H9 (cell line): ENCODE measurements at regions not wholly inside any gene's neighbourhood (a gene's known extent, or its start where the extent isn't known, plus 50 kb on each side); places are given as distances from the start of the nearest gene placed in this dataset.

Experiments
- DNase-seq: peaks from one replicate; pipeline ENCODE4 v3.0.0-alpha.2; 2017
- H2AFZ ChIP-seq: one replicate; pipeline ENCODE4 v1.6.1; 2013; ENCODE audit warnings: mild to moderate bottlenecking, low read length, control low read depth, moderate library complexity
- H2AK5ac ChIP-seq: 2 replicates; pipeline ENCODE4 v1.6.1; 2013; ENCODE audit warnings: low read length, control low read depth, mixed read lengths; ENCODE audit not compliant: insufficient read length
- H2BK120ac ChIP-seq: one replicate; pipeline ENCODE4 v1.6.1; 2013; ENCODE audit warnings: low read depth, mild to moderate bottlenecking, low read length, control low read depth, inconsistent platforms; ENCODE audit not compliant: poor library complexity, severe bottlenecking
- H2BK12ac ChIP-seq: 2 replicates; pipeline ENCODE4 v1.6.1; 2013; ENCODE audit warnings: low read length, control low read depth, mixed read lengths, low read depth; ENCODE audit not compliant: insufficient read length
- H2BK15ac ChIP-seq: 2 replicates; pipeline ENCODE4 v1.6.1; 2013; ENCODE audit warnings: low read depth, low read length, control low read depth
- H2BK20ac ChIP-seq: one replicate; pipeline ENCODE4 v1.6.1; 2013; ENCODE audit warnings: low read depth, mild to moderate bottlenecking, low read length, control low read depth, inconsistent platforms; ENCODE audit not compliant: poor library complexity, severe bottlenecking
- H2BK5ac ChIP-seq: 2 replicates; pipeline ENCODE4 v1.6.1; 2013; ENCODE audit warnings: low read length, control low read depth, mixed read lengths; ENCODE audit not compliant: insufficient read length
- H3K14ac ChIP-seq: 2 replicates; pipeline ENCODE4 v1.6.1; 2013; ENCODE audit warnings: low read length, control low read depth; ENCODE audit not compliant: insufficient read depth
- H3K18ac ChIP-seq: 2 replicates; pipeline ENCODE4 v1.6.1; 2013; ENCODE audit warnings: low read depth, mild to moderate bottlenecking, mixed read lengths, low read length, control low read depth; ENCODE audit not compliant: insufficient read length
- H3K23ac ChIP-seq: 2 replicates; pipeline ENCODE4 v1.6.1; 2013; ENCODE audit warnings: low read length, control low read depth, mixed read lengths, low read depth; ENCODE audit not compliant: insufficient read length
- H3K23me2 ChIP-seq: 2 replicates; pipeline ENCODE4 v1.6.1; 2013; ENCODE audit warnings: low read depth, mild to moderate bottlenecking, mixed read lengths, low read length, control low read depth; ENCODE audit not compliant: insufficient read length, poor library complexity, severe bottlenecking
- H3K27ac ChIP-seq: 2 replicates; pipeline ENCODE4 v1.5.1; 2013; ENCODE audit warnings: low read length, control low read depth, mixed read lengths, low read depth; ENCODE audit not compliant: insufficient read length
- H3K27me3 ChIP-seq: 2 replicates; pipeline ENCODE4 v1.6.1; 2013; ENCODE audit warnings: low read length, control low read depth, inconsistent platforms; ENCODE audit not compliant: insufficient read depth
- H3K4ac ChIP-seq: 2 replicates; pipeline ENCODE4 v1.6.1; 2013; ENCODE audit warnings: low read depth, mild to moderate bottlenecking, control low read depth, inconsistent platforms, low read length, moderate library complexity
- H3K4me1 ChIP-seq: 2 replicates; pipeline ENCODE4 v1.6.1; 2013; ENCODE audit warnings: low read length, control low read depth, inconsistent platforms; ENCODE audit not compliant: insufficient read depth
- H3K4me2 ChIP-seq: 2 replicates; pipeline ENCODE4 v1.6.1; 2013; ENCODE audit warnings: low read length, control low read depth, mixed read lengths; ENCODE audit not compliant: insufficient read length, insufficient read depth
- H3K56ac ChIP-seq: 2 replicates; pipeline ENCODE4 v1.6.1; 2013; ENCODE audit warnings: low read depth, mild to moderate bottlenecking, mixed read lengths, low read length, control low read depth; ENCODE audit not compliant: insufficient read length
- H3K79me1 ChIP-seq: 2 replicates; pipeline ENCODE4 v1.6.1; 2013; ENCODE audit warnings: low read depth, mild to moderate bottlenecking, moderate library complexity, low read length, control low read depth, inconsistent platforms; ENCODE audit not compliant: insufficient read depth, poor library complexity, severe bottlenecking
- H3K79me2 ChIP-seq: 2 replicates; pipeline ENCODE4 v1.6.1; 2013; ENCODE audit warnings: low read length, control low read depth, inconsistent platforms; ENCODE audit not compliant: insufficient read depth
- H3K9ac ChIP-seq: 2 replicates; pipeline ENCODE4 v1.6.1; 2013; ENCODE audit warnings: low read length, control low read depth, mixed read lengths; ENCODE audit not compliant: insufficient read length; ENCODE audit errors: extremely low read depth
- H3K9me3 ChIP-seq: one replicate; pipeline ENCODE4 v1.6.1; 2013; ENCODE audit warnings: low read depth, low read length, inconsistent platforms; ENCODE audit not compliant: control insufficient read depth
- H3T11ph ChIP-seq: one replicate; pipeline ENCODE4 v1.6.1; 2013; ENCODE audit warnings: mild to moderate bottlenecking, low read length, control low read depth, inconsistent platforms
- H4K20me1 ChIP-seq: one replicate; pipeline ENCODE4 v1.6.1; 2013; ENCODE audit not compliant: control insufficient read depth, insufficient read length, insufficient read depth
- H4K5ac ChIP-seq: 2 replicates; pipeline ENCODE4 v1.6.1; 2013; ENCODE audit warnings: low read depth, mild to moderate bottlenecking, mixed read lengths, low read length, control low read depth; ENCODE audit not compliant: insufficient read length
- H4K8ac ChIP-seq: replicated peaks from 2 replicates; pipeline ENCODE4 v1.6.1; 2013; ENCODE audit warnings: low read length, control low read depth, mixed read lengths, low read depth; ENCODE audit not compliant: insufficient read length
- H4K91ac ChIP-seq: 2 replicates; pipeline ENCODE4 v1.6.1; 2013; ENCODE audit warnings: low read depth, mild to moderate bottlenecking, moderate library complexity, mixed read lengths, low read length, control low read depth; ENCODE audit not compliant: insufficient read length
- H3K27ac Mint-ChIP-seq, 3 experiments: 2 replicates in 2 of 3; 3 replicates in 1 of 3; pipeline ENCODE4 v1.8.0; 2020 to 2021; ENCODE audit warnings: mixed read lengths in 3 of 3, mild to moderate bottlenecking in 1 of 3, moderate library complexity in 1 of 3
- H3K27me3 Mint-ChIP-seq: 2 replicates; pipeline ENCODE4 v1.8.0; 2021; ENCODE audit warnings: low read depth, mild to moderate bottlenecking, moderate library complexity, mixed read lengths
- H3K36me3 Mint-ChIP-seq, 3 experiments: 2 replicates in 2 of 3; 3 replicates in 1 of 3; pipeline ENCODE4 v1.8.0; 2020 to 2021; ENCODE audit warnings: low read depth in 3 of 3, mixed read lengths in 3 of 3; ENCODE audit not compliant: insufficient read depth in 1 of 3
- H3K4me1 Mint-ChIP-seq, 2 experiments: 2 replicates each; pipeline ENCODE4 v1.8.0; 2020; ENCODE audit warnings: mixed read lengths in 2 of 2
- H3K4me3 Mint-ChIP-seq, 2 experiments: 2 replicates in 1 of 2; 3 replicates in 1 of 2; pipeline ENCODE4 v1.8.0; 2020 to 2021; ENCODE audit warnings: mild to moderate bottlenecking in 2 of 2, mixed read lengths in 2 of 2, moderate library complexity in 1 of 2
- H3K9me3 Mint-ChIP-seq, 2 experiments: 2 replicates in 1 of 2; 3 replicates in 1 of 2; pipeline ENCODE4 v1.8.0; 2020; ENCODE audit warnings: mild to moderate bottlenecking in 2 of 2, mixed read lengths in 2 of 2, moderate library complexity in 1 of 2
- WGBS: extraction: QIAGEN DNeasy Blood & Tissue Kit; methylation state at CpG from one replicate; pipeline ENCODE4 v1.1.7; 2013; ENCODE audit warnings: missing lambda C conversion rate, low lambda C conversion rate, mixed read lengths; ENCODE audit not compliant: insufficient read length; ENCODE audit errors: extremely low coverage; 5-methylcytosine and 5-hydroxymethylcytosine counted together
- TF ChIP-seq, protein P1 (sequence below): fragments of 200-600 bp; sonication (generic); conservative IDR thresholded peaks from 3 replicates; pipeline ENCODE4 v1.8.0; 2021; ENCODE audit warnings: antibody characterized with exemption, mild to moderate bottlenecking

GRCh38 chr4:82248903-82249632 lies 124.7 kb downstream of the HNRNPD start:
- no peak overlapping the region for H3K27ac ChIP-seq
- H3K27me3 ChIP-seq: no peaks in the 10 kb centered on the region
- H3K79me2 ChIP-seq: no peaks in the 10 kb centered on the region
- H2AFZ ChIP-seq: no peak overlapping the region
- no peaks in the 10 kb centered on the region for H3K36me3 Mint-ChIP-seq
- H3K79me1 ChIP-seq: no peaks in the 10 kb centered on the region
- peaks cover 9 to 13% of the 10 kb centered on the region in 2 experiments; a peak in 3 of 4 replicates for H3K4me1 Mint-ChIP-seq
- H3K4me1 ChIP-seq: no peaks in the 10 kb centered on the region
- H3K4me3 Mint-ChIP-seq: no peak overlapping the region
- H3K23ac ChIP-seq: no peak overlapping the region
- no peak overlapping the region for H3K4ac ChIP-seq
- no peak overlapping the region for H2BK120ac ChIP-seq
- H3K9ac ChIP-seq: no peak overlapping the region
- H3K14ac ChIP-seq: no peak overlapping the region
- TF ChIP-seq, protein P1, sequence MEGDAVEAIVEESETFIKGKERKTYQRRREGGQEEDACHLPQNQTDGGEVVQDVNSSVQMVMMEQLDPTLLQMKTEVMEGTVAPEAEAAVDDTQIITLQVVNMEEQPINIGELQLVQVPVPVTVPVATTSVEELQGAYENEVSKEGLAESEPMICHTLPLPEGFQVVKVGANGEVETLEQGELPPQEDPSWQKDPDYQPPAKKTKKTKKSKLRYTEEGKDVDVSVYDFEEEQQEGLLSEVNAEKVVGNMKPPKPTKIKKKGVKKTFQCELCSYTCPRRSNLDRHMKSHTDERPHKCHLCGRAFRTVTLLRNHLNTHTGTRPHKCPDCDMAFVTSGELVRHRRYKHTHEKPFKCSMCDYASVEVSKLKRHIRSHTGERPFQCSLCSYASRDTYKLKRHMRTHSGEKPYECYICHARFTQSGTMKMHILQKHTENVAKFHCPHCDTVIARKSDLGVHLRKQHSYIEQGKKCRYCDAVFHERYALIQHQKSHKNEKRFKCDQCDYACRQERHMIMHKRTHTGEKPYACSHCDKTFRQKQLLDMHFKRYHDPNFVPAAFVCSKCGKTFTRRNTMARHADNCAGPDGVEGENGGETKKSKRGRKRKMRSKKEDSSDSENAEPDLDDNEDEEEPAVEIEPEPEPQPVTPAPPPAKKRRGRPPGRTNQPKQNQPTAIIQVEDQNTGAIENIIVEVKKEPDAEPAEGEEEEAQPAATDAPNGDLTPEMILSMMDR: no peak
- no peak overlapping the region for H3K4me2 ChIP-seq
- no peak overlapping the region for H4K8ac ChIP-seq
- no peak overlapping the region for H3T11ph ChIP-seq
- H4K20me1 ChIP-seq: no peaks in the 10 kb centered on the region
- no peak overlapping the region for H3K56ac ChIP-seq
- H2BK15ac ChIP-seq: no peak overlapping the region
- no peak overlapping the region for H3K27ac Mint-ChIP-seq
- no peak for DNase-seq
- no peak overlapping the region for H4K5ac ChIP-seq
- H4K91ac ChIP-seq: no peak overlapping the region
- no peak overlapping the region for H3K18ac ChIP-seq
- no peaks in the 10 kb centered on the region for H3K27me3 Mint-ChIP-seq
- H2BK12ac ChIP-seq: no peak overlapping the region
- H2AK5ac ChIP-seq: no peak overlapping the region
- H3K9me3 ChIP-seq: no peaks in the 10 kb centered on the region
- H2BK5ac ChIP-seq: no peak overlapping the region
- no peaks in the 10 kb centered on the region for H3K23me2 ChIP-seq
- H2BK20ac ChIP-seq: no peak overlapping the region
- no CpG with 5 or more reads among the region's 4 CpGs for WGBS
- no peaks in the 10 kb centered on the region; a peak in 1 of 5 replicates for H3K9me3 Mint-ChIP-seq
